ENCODE measurements at regions not wholly inside any gene's neighbourhood (a gene's known extent, or its start where the extent isn't known, plus 50 kb on each side); places are given as distances from the start of the nearest gene placed in this dataset.

DNA sequence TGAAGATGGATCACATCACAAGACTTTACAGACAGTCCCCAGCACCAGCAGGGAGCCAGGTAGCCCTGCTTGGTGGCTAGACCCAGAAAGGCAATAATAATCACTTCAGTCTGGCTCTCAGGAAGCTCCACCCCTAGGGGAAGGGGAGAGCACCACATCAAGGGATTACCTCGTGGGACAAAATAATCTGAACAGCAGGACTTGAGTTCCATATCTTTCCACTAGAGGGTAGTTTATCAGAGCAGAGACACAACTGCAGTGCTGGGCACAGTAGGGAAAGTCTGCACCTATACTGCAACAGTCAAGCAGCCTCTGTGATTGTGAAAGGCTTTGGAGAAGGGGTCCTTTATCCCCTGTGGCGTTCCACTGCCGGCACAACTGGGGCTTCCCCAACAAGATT lies 547.0 kb upstream of the POU3F4 start:
- no peak for TF ChIP-seq POLR2A (IDR thresholded peaks at IDR 0.05)
- TF ChIP-seq, protein P1, sequence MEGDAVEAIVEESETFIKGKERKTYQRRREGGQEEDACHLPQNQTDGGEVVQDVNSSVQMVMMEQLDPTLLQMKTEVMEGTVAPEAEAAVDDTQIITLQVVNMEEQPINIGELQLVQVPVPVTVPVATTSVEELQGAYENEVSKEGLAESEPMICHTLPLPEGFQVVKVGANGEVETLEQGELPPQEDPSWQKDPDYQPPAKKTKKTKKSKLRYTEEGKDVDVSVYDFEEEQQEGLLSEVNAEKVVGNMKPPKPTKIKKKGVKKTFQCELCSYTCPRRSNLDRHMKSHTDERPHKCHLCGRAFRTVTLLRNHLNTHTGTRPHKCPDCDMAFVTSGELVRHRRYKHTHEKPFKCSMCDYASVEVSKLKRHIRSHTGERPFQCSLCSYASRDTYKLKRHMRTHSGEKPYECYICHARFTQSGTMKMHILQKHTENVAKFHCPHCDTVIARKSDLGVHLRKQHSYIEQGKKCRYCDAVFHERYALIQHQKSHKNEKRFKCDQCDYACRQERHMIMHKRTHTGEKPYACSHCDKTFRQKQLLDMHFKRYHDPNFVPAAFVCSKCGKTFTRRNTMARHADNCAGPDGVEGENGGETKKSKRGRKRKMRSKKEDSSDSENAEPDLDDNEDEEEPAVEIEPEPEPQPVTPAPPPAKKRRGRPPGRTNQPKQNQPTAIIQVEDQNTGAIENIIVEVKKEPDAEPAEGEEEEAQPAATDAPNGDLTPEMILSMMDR (IDR thresholded peaks at IDR 0.05) = no peak

Data from heart left ventricle (tissue), 13 donors.